8988T (cell line): ENCODE measurements at regions not wholly inside any gene's neighbourhood (a gene's known extent, or its start where the extent isn't known, plus 50 kb on each side); places are given as distances from the start of the nearest gene placed in this dataset.

ENCODE experiments used
- DNase-seq: peaks from one replicate; pipeline ENCODE4 v3.0.0; 2011

DNA sequence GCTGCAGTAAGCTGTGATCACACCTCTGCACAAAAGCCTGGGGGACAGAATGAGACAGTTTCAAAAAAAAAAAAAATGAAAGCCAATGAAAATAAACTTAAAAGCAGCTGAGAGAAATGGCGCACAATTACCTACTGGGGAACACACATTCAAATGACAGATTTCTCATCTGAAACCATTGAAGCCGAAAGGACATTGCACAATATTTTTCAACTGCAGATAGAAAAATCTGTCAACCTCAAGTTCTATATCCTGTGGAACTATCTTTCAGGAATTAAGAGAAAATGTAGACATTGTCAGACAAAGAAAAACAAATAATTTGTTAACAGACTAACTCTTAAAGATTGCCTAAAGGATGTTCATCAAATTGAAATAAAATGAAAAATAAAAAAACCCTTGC lies 442.8 kb downstream of the MATN1 start:
- no peak for DNase-seq

DNA sequence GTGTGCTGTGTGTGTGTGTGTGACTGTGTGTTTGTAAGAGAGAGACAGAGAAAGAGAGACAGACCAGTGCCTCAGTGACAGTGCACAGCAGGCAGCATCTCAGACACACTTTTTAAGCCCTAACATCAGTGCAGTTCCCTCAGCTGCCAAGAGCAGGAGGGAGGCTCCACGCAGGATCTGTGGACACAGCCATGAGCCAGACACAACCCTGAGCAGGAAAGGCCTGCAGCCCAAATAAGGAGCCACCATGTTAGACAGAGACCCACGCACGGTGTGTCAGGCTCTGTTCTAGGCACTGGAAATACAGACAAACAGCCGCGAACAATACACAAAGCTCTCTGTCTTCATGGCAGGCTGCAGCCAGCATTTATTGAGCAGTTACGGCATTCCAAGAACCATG lies 445.5 kb downstream of the MATN1 start:
- no peak for DNase-seq

DNA sequence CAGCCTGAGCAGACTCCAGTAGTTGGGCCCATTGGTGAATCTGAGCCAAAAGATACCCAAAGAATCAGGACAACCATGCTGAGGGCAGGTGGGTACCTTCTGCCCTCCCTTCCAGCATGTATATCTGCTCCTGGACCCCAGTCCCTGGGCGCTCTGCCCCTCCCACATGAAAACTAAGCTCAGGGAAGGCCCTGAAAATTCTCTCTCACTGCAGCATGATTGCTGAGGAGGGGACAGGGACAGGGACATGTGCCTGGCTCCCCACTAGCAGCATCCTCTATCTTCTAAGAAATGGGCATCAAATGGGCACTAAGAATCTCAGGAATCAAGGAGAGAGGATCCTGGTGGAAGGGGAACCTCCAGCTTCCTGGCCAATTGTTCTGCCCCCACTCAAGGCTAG lies 446.0 kb downstream of the MATN1 start:
- DNase-seq, result no peak

DNA sequence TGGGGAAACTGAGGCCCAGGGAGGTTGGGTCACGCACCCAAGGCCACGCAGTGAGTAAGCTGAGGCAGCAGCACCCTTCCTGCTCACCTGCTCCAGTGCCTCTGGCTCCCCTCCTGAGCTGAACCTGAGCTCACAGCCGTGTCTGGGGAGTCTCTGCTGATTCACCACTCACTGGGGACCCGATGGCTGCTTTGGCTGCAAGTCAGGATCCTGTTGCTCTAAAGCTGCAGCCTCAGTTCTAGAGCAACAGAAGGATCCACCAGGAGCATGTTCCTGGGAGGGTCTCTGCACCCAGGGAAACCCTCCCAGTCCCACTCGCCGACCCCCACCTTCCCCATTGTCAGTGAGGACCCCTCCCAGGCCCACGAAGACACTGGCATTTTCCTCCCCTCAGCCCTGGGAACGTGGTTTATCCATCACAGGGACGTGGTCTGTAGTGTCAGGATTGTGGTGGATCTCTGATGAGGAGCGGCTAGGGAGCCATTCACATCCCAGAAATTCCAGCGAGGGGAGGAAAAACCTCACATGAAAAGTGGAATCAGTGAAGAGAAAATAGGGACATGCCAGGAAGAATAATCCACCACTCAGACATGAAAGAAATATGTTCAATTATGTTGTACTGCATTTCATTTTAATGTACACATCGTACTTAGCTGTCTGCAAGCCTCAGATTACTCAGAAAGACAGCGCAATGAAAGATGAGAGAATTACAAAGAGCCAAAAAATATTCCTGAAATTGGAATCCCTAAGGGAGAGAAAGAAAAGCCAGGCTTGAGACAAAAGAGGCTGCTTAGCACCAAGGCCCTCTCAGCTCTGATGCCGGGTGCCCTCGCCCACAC lies 447.2 kb downstream of the MATN1 start:
- DNase-seq, result no peak

DNA sequence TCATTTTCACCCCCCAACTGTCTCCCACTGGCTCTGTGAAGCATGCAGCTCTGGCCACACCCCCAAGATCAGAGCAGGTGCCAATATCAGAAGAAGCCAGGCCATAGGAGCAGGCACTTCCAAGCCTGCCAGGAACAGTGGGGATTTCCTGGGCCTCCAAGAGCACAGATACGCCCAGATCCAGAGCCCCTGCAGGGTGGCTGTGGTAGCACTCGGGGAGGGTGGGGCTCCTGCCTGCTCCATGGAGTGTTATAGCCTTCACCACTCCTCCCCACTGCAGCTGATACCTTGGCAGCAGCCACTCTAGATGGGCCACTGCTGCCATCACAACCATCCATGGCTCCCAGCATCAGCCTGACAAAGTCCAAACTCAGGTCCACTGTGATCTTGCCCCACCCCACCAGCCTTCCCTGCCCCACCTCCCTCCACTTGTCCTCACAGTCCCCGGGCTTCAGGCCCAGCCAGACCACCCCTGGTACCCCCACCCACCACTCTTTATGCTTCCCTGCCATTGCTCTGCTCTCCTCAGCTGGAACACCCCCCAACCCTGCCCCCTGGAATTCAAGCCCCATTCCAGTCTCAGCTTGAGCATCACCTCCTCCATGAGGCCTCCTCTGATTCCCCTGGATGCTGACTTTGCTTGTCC lies 448.3 kb downstream of the MATN1 start:
- no peak for DNase-seq

DNA sequence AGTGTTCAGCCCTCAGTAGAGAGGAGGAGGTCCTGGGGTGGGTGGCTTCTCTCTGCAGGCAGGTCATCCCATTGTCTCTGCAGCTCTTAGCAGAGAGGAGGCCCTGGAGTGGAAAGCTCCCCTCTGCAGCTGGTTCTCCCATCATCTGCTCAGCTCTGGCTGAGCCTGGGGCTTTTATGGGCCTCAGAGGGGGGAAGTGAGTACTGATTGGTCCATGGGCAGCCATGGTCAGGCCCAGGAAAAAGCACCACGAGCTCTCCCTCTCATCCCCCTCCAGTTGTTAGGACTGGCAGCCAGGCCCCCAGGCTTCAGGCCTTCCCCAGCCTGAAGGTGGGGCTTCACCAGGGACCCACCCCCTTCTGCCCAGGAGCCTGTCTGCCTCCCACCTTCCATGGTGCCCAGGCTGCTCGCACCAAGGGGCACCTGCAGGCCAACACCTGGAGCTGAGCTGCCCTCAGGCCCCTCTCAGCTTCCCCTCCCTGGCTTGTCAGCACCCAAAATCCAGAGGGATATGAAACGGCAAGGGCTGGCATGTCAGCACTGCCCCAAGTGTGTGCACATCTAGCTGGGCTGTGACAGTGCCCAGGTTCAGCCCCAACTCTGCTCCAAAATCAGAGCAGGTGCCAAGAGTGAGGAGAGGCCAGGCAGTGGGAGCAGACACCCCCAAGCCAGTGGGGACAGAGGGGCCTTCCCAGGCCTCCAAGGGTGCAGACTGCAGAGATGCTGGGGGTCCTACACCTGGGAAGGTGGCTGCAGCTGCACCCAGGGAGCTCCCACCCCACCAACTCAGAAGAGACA lies 449.0 kb downstream of the MATN1 start:
- DNase-seq, result no peak

DNA sequence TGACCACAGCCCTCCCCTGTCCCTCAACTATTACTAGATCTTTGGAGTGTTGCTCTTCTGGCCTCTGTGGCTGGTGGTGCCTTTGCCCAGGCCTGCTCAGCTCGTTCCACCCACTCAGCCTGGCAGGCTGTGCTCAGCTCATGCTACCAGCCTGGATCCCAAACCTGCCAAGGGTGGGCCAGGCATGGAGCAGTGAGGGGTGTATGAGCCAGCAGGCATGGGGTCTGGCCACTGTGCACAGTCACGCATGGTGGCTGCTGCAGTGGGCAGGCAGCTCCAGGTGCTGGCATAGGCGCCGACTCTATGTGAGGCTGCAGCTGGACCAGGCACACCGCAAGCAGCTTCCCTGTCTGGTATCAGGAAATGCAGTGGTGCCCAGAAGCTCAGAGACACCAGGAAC lies 449.9 kb downstream of the MATN1 start:
- DNase-seq, result no peak

DNA sequence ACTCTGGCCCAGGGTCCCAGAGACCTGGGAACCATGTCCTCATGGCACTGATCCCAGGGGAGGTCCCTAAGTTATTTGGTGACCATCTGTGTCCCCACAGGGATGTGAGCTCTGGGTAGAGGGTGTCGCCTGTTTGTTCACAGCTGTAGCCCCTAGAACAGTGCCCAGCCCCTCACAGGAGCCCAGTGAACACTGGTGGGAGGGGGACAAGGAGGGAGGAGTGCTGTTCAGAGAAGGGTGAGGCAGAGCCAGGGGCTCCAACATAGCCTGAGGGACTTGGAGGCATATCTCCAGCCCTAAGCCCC lies 450.4 kb downstream of the MATN1 start:
- DNase-seq, result no peak

DNA sequence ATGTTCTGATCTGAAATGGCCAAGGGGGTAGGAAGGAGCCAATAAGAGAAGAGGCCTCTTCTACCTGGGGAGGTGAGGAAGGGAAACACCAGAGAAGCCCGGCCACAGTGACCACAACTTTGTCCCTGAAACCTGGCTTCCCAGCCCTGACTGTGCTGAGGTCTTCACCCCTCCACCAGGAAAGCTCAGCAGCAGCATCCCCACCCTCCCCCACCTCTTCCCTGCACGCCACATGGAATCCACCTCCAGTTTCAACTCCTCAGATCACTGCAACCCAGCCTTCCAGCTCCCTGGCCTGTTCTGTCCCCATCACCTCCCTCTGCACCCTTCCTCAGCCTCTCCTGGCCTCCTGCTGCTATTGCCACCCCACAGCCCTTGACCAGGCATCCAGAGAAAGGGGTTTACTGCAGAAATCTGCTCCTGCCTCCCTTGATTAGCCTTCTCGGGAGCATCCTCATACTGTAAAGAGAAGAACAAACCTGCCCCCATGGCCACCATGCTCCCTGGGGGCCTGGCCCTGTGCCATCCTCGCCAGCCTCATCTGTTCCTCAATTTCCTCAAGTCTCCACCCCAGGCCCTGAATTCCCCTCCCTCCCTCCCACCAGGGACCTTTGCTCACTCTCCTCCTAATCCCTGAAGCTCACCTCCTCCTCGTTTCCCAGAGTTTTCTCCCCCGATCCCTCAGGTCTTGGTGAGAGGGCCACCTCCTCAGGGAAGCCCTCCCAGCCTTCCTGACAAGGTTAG lies 450.9 kb downstream of the MATN1 start:
- DNase-seq, result no peak

DNA sequence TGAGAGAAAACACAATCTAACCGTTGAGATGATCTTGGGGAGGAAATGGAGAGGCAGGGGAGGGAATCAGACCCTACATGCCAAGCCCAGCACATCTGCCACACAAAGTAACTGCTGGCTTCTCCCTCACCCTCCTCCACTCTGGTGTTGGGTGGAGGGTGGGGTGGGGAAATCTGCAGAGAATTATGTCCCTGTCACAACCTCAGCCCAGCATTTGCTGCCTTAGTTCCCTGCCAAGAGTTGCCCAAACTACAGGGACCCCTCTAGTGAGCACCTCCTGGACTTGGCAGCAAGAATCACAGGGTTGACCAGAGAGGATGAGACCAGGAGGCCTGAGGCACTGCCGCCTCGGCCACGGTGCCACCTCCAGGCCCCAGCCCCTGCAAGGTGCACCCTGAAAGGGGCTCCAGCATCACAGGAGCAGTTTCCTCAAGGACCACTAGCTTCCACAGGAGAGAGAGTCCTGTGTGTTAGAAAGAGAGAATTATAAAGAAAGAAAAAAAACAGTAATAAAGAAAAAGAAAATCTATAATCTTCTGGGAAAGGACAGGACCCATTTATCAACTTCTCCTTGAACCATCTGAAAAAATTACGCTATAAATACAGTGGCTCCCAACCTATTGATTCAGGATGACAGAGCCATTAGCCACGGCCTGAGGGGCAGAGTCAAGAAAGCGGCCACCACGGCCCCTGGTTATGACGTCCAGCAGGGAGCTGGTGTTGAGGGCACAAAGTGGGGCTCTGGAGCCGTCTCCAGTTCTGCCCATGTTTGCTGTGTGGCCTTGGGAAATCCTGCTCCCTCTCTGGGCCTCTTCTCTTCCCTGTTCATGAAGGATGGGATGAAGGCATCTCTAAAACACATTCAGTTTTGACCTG lies 451.7 kb downstream of the MATN1 start:
- no peak for DNase-seq

DNA sequence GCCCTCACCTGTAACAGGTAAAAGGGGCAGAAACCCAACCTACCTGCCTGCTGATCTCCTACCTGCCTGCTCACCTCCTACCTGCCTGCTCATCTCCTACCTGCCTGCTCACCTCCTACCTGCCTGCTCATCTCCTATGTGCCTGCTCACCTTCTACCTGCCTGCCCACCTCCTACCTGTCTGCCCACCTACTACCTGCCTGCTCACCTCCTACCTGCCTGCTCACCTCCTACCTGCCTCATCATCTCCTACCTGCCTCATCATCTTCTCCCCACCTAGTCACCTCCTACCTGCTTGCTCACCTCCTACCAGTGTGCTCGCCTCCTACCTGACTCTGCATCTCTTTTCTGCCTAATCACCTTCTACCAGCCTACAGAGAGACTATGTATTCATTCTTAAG lies 452.9 kb downstream of the MATN1 start:
- DNase-seq, result no peak

DNA sequence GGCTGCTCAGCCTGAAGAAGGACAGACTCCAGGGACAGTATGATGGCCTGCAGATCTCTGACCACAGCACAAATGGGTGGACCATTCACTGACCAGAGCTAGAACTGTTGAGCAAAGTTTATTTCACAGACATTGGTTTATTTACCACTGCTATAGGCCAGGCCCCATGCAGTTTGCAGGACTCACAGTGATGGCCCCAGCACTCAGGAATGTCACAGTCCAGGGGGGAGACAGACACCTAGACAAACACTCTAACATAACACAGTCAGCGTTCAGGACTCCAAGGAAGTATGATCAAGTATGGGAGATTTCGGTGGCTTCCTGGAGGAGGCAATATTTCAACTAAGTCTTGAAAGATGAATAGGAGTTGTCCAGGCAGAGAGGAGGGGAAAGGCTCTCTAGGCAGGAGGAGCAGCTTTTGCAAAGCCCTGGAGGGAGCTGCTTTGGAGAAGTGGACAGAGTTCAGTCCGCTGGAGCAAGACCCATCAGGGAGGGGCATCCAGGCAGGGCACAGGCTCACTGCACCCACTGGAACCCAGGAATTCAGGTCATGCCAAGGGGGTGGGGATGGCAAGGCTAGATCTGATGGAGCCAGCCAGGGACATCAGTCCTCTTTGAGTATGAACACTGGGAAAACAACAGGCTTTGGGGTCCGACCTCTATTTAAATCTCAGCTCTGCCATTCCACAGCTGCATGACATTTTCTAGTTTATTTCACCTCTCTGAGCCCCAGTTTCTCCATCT lies 454.3 kb downstream of the MATN1 start:
- no peak for DNase-seq

DNA sequence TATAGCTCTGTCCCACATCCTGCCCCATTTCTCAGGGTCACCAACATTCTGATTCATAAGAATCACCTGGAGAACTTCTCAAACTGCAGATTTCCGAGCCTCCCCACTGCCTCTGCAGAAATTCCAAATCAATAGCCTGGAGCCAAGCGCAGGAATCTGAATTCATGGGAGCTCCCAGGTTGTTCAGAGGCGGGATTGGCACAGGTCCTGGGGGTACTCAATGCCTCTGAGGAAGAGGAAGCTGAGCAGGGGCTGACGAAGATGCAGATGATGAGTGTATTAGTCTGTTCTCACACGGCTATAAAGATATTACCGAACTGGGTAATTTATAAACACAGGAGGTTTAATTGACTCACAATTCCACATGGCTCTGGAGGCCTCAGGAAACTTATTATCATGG lies 455.5 kb downstream of the MATN1 start:
- DNase-seq, result no peak

DNA sequence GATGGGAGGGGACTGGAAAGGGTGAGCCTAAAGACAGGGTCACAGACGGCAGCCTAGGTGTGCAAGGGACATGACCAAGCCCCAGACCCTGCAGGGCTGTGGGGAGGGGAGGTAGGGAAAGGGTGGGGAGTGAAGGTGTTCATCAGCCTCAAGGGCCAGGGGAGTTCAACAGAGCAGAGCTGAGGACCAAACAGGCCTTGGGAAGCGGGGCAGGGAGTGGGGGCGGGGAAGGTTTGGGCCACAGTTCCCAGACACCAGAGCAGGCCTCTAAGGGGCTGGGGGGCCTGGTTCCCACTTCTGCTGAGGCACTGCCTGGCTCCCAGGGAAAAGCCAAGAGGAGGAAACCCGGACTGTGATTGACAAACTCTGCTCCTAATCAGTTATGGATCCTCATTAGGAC lies 456.3 kb downstream of the MATN1 start:
- no peak for DNase-seq

DNA sequence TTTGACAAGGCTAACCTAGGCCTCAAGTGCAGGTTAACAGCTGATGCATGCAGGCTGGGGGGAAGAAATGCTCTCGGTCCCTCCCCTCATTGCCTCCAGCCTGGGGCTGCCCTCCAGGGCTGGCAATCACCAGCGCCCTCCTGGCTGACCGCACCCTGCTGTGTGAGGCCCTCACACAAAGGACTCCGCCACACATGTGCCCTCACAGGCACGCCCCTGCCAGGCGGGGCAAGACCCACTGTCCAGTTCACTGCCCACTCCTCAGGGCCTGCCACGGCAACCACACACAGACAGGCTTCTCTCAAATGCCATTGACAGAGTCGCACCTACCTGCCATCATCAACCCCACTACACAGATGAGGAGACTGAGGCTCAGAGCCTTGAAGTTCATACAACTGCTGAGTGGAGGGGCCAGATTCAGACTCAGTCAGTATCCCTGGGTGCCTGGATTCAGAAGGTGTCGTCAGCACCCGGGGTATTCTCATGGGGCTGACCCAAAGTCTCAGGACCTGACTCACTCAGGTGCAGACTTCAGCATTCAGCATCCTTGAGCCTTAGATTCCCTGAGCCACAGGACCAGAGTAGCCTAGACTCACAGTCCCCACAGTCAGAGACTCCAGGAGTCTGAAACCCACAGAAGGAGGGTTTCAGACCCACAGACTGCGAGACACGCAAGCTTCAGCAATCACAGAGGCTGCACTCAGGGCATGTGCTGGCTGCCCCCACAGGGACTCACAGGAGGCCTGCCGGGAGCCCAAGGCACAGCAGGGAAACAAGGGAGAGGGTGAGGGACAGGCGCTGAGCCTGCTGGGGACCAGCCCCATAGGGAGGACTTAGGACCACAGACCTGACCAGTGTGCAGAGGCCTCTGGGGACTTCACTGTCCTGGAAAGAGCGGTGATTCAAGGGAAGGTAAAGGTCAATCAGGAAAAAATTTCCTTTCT lies 458.0 kb downstream of the MATN1 start:
- no peak for DNase-seq

DNA sequence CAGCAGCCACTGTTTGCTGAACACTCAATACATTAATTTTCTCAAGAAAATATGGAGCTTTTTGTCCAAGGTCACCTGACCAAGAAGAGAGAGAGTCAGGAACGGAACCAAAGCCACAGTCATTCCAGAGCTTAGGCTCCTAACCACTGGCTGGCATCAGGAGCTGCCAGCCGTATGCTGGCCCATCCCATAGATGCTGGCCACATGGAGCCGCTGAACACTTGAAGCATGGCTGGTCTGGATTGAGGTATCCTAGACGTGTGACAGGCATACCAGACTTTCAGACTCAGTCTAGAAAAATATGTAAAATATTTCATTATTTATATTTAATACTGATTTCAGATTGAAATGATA lies 458.7 kb downstream of the MATN1 start:
- no peak for DNase-seq

DNA sequence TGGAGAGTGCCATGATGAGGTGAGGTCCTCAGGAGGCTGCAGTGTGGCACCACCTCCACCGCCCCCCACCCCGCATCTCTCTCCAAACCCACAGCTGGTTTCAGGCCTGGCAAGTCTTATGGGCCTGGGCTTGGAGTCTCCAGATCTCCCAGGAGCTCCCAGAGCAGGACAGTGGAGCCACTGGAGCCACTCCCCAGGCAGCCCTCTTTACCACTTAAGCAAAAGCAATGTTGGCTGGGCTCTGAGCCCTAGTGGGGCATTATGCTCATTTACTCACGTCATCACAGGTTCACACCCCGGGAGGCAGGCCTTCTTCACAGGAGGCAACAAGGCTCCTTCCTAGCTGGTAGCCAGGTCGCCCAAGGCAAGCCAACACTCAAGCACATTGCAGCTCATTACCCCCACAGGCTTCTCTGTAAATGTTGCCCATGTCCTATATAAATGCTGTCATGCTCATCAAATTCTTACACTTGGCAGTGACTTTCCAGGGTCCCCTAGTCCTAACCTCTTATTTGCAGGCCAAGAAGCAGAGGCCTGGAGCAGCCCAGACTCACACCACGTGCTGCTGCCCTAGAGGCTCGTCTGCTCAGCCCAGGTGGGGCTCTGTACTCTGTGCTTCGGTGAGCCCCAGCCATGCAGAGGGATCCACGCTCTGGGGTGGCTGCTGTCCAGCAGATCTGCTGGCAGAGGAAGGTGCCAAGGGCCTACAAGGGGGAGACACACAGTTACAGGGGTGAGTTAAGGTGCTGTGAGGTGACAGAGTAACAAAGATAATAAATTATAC lies 459.3 kb downstream of the MATN1 start:
- no peak for DNase-seq

DNA sequence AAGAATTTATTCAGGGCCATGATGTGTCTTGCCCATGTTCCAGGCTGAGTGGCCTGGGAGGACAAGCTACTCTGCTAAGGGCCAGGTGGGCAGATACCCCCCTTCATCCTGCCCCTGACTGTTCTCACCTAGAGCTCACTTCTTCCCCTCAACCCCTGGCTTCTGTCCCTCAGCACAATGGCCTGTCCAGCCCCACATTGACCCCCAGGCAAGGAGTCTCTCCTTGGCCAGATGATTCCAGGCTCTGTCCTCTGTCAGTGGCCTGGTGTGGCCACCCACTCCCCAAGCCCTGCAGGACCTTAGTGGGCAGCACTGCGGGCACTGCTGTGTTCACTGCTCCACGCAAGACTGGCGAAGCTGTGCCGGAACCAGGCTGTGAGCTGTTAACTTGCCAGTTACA lies 460.0 kb downstream of the MATN1 start:
- DNase-seq, result no peak

DNA sequence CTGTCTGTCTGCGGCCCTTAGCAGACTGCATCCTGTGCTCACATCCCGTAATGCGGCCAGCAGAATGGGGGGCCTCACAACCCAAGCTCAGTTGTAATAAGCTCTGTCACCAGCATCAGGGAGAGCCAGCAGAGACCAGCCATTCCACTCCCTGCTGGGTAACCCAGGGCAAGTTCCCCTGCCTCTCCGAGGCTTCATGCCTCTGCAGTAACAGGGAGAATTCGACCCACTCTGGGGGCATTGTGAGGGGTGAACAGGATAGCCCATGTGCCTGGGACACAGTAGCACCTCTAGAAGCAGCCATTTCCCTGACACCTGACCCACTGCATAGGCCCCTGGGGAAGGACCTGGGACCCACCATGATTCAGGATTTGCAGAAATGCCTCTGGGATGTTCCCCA lies 461.2 kb downstream of the MATN1 start:
- DNase-seq, result no peak

DNA sequence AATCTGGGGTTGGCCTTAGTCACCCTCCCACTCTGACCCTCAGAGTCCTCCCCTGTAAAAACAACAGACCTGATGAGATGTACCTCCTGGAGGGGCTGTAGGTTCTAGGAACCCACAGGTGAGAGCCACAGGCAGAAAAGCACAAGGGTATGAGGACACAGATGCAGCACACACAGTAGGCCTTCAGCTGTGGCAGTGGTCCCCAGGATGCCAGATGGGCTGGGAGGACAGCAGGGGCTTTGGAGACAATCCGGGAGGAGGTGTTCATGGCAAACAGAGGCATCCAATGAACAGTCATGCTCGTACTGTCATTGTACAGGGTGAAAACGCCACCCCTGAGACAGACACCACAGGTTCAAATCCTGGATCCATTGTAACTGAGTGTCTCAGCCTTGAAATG lies 463.1 kb downstream of the MATN1 start:
- DNase-seq, result no peak
